IPS-NIHi7 (cell line): ENCODE measurements at regions not wholly inside any gene's neighbourhood (a gene's known extent, or its start where the extent isn't known, plus 50 kb on each side); places are given as distances from the start of the nearest gene placed in this dataset.

Experiments
- DNase-seq: peaks from one replicate; pipeline ENCODE4 v3.0.0; 2012; ENCODE audit warnings: mixed read lengths; ENCODE audit errors: extremely low spot score

DNA sequence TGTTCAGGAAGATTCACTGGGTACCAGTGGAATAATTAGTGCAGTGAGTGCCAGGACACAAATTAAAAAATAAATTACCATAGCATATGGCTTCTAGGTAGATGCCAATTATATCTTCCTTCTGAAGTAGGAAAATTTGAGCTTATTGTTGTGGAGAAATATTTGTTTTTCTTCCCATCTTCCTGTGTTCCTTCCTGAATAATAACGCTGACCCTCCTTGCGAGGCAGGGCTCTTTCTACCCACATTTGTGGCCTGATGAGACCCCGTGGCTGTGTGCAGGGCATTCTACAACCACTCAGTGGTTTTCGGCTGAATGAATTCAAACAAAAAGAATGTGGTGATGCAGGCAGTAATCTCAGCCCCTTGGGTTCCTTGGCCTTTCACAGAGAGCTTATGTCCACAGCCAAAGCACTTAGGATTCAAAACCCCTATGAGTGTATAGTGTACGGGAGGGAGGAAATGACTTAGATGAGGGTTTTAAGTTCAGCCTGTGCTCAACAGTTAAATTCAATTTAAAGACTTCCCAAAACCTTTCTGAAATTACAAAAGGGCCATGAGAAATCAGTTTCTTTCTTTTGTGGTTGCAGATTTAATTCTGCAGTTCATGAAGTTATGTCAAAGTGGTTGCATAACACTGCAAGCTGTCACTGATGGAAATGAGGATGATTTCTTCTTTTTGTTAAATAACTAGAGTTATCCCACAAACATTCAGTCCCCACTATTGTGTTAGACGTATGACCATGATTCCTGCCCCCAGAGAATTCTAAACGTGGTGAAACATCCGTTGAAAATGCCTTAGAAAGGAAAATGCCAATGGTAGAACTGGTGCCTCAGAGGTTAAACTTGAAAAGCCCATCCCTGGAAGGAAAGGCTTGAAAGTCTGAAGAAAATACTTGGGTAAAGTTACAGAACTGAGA lies 255.3 kb downstream of the FZD1 start:
- no peak for DNase-seq

DNA sequence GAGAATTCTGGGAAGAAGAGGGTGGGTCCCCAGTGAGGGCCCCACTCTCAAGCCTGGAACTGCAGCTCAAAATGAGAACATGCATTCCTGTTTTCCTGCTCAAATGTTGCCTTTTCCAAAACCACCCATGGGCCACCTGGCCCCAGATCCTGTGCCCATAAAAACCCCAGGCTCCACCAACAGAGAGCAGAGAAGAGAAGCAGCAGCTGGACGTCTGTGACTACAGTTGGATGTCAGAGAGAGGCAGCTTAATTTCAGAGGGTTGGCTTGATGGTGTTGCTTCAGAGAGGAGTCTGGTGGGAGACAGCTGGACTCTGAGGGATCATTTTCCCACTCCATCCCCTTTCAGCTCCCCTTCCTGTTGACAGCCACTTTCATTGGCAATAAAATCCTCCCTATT lies 256.4 kb downstream of the FZD1 start:
- no peak for DNase-seq

- DNase-seq = no peak
Measured at GRCh38 chr7:91526404-91526803, 262.2 kb downstream of the FZD1 start.

- DNase-seq = no peak
Measured at GRCh38 chr7:91527460-91527859, 263.2 kb downstream of the FZD1 start.

- DNase-seq = no peak
Measured at GRCh38 chr7:91533996-91534395, 269.8 kb downstream of the FZD1 start.

- DNase-seq = no peak
Measured at GRCh38 chr7:91537260-91538152, 273.3 kb downstream of the FZD1 start.

GRCh38 chr7:91541641-91542040 lies 277.4 kb downstream of the FZD1 start:
- no peak for DNase-seq

GRCh38 chr7:91543646-91544045 lies 279.4 kb downstream of the FZD1 start:
- DNase-seq = no peak

DNA sequence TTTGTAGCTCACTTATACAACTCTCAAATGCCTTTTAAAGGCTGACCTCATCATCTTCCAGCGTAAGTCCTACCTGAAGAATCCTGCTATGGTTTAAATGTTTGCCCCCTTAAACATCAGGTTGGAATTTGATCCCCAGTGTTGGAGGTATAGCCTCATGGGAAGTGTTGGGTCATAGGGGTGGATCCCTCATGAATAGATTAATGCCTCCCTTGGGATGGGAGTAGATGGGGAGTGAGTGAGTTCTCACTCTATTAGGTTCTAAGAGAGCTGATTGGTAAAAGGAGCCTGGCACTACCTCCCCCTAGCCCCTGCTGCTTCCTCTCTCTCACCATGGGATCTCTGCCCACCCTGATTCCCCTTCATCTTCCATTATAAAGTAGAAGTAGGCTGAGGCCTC lies 285.6 kb downstream of the FZD1 start:
- DNase-seq = no peak

- no peak for DNase-seq
Measured at GRCh38 chr7:91550931-91551330, 286.7 kb downstream of the FZD1 start.

- DNase-seq = no peak
Measured at GRCh38 chr7:91551377-91552175, 287.3 kb downstream of the FZD1 start.

GRCh38 chr7:91553410-91553895 lies 289.2 kb downstream of the FZD1 start:
- DNase-seq = no peak

DNA sequence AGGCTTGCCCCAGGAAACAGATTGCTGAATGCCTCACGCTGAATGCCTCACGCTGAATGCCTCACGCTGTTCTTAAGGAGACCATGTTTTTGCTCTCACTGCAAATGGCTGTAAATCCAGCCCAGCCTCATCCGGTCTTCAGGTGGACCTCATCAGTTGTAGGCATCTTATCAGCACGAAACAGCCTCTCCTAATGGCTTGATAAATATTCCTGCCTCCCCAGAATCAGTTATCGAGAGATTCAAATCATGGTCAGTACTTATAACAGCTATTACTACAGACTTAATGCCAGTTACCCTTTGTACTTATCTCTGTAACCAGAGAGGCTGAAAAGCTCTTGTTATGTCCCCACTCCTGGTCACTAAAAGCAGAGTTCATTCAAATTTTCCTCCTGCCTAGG lies 290.6 kb downstream of the FZD1 start:
- no peak for DNase-seq

GRCh38 chr7:91556239-91556638 lies 292.0 kb downstream of the FZD1 start:
- no peak for DNase-seq

DNA sequence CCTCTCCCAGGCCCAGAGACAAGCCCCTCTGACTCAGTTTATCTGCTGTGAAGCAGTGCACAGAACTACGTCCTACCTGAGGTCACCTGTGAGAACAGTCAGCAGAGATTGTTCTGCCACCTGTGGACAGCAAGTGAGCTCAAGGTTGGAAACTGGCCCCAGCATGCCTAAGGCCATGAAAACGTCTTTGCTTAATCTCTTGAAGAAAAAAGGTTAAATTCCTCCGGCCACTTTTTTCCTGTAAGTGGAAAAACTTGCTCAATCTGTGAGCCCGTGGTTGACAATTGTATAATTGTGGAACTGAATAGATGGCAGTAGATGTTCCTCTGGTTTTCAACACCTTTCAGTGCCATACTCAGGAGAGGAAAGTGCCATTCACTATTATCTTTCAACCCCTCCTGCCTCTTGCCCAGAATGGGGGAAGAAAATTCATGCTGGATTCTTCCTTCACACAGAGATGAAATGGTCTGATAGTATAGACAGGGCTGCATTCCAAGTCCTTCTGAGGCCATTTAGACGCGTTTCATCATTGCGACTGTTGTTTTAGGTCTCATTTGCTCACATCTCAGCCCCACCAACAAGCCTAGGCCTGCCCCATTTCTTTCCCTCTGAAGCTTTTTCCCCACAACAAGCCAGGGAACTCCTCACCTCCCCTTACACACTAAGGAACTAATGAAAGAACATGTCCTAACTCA lies 292.9 kb downstream of the FZD1 start:
- DNase-seq = no peak

GRCh38 chr7:91557789-91558404 lies 293.7 kb downstream of the FZD1 start:
- no peak for DNase-seq

DNA sequence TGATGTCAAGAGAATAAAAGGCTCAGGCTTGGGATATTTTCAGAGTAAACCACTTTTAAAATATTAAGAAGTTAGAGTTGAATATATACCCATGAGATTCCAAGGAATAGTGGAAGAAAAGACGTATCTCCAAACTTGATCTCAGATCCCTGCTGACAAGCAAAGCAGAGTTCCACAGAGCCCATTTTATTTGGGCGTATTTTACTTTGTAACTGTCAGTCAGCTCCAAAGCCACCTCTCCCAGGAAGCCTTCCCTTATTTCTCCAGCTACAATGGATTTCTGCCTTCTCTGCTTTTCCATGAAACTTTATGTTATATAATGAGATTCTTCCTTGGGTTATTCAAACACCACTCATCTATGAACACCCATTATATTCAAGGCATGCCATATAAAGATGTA lies 295.7 kb downstream of the FZD1 start:
- DNase-seq = no peak

DNA sequence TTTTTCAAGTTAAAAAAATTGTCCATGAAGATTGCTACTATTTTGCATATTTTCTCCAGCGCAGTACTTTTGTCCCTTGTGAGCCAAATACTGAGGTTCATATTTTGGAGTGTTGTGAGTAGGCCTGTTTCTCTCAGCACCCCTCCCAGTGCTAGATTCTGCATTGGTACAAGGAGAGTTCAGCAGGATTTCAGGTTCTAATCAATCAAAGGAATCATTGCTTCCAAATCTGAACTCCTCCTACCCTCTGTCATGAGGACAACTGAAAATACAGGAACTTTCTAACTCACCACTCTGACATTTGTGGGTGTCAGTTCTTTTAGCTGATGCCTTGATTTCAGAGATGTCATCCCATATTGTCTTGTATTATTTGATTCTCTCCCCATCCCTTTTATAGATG lies 299.9 kb downstream of the FZD1 start:
- DNase-seq = no peak

DNA sequence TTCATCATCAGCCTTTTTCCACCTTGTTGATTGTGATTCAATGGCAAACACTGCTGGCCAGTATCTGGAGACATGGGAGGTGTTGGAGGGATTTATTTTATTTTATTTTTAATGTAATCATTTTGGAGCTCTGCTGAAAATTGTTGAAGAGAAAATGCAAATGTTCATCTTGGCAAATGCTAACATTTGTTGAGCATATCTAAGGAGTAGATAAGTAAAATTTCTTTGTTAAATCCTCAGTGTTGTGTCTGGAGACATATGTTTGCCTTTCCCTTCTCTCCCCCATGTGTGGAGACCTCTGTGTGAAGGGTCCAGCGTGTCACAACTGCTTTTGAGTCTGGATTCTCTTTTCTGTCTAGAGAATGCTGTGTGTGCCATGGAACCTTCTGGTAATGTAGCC lies 300.3 kb downstream of the FZD1 start:
- no peak for DNase-seq

GRCh38 chr7:91565499-91566401 lies 301.5 kb downstream of the FZD1 start:
- no peak for DNase-seq
